CD4-positive, alpha-beta T cell treated with Interleukin-4 for 4 hours (primary cell): ENCODE measurements at regions not wholly inside any gene's neighbourhood (a gene's known extent, or its start where the extent isn't known, plus 50 kb on each side); places are given as distances from the start of the nearest gene placed in this dataset.

Experiments
- DNase-seq: peaks from one replicate; pipeline ENCODE4 v3.0.0-alpha.2; 2020

DNA sequence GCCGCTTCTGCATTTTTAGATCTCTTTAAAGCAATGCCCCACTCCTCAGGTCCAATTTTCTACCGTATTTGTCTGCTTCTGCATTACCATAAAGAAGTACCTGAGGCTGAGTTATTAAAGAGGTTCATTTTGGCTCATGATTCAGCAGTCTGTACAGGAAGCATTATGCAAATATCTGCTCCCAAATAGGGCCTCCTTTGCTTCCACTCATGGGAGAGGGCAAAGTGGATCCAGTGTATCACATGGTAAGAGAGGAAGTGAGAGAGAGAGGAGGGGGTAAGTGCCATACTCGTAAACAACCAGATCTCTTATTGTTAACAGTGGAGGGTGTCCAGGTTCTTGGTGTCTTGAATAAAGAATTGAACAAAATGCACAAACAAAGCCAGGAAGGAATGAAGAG is 316.1 kb upstream of the SEL1L start:
- no peak for DNase-seq

DNA sequence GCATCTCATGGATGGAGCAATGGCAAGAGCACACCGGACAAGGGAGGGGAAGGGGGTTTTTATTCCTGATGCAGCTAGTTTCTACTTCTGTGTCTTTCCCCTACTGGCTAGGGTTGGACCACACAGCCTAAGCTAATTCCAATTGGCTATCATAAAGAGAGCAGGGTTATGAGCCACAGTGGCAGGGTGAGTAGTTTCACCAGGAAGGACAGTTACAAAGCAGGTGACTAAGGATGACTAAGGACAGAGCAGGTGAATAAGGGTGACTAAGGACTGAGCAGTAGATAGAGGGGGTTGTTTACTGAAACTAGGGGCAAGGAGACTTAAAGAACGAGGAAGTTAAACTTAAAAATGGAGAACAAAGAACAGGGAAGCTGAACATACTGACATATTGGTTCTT is 321.4 kb upstream of the SEL1L start:
- DNase-seq = no peak

DNA sequence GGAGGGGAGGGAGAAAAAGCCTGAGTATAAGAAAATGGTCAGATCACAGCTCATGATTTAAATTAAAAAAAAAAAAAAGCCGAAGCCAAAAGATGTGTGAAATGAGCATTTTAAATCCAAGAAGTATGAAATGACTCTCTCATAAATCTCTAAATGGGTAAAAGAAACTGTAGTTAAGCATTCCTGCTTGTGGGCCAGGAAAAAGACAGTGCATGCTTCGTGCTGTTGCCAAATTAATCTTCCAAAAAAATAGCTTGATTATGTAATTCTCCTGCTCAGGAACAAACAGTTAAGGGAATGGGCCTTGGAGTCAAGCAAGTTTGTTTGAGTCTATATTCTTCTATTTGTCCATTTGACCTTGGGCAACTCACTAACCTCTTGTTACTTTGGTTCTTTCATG is 325.4 kb upstream of the SEL1L start:
- DNase-seq = no peak

DNA sequence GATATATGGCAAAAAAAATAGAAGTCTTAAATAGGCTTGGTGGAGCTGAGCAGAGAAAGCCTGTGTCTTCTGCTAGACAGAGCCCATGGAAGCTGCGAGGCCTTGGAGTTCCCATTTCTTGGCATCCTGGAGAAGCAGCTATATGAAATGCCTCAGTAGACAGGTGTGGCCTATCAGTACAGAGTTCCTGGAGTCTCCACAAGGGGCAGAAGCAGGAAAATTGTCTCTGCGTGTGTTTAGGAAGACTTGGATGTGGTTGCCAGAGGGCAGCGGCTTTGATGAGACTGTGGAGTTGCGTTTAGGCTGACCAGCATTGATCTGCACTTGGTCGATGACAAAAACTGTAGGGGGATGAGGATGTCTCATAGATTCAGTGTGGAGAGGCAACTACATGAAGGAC is 334.5 kb upstream of the SEL1L start:
- DNase-seq = no peak

DNA sequence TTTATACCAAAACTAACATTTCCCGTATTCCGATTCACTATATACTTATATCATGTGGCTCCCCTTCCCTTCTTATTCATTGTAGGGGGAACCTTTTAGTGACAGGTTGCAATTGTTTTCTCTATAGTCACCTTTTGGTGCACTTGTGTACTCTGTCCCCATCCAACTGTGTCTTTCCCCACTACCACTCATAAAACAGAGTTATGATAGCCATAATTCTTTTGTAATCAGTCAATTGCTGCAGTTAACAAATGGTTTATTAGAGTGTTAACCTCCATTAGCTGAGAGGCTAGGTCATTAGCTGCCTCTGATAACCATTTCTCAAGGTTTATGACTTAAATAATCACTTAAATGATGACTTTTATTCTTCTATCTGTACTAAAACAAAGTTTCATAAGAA is 338.1 kb upstream of the SEL1L start:
- no peak for DNase-seq

DNA sequence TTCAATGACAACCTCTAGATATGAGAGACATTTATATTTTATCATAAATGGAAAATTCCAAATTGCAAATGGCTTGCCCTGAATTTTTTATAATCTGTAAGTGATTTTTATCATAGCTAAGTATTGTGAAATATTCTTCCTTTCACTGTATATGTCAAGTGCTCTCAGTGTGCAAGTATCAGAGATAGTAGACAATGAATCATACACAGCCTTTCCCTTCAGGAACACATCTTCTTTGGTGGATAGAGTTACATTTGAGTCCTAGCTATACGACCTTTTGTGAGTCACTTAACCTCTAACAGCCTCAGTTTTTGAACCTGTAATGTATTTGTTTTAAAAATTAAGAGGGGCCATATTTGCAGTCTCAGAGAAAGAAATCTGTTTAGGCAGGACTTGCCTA is 350.7 kb upstream of the SEL1L start:
- no peak for DNase-seq

DNA sequence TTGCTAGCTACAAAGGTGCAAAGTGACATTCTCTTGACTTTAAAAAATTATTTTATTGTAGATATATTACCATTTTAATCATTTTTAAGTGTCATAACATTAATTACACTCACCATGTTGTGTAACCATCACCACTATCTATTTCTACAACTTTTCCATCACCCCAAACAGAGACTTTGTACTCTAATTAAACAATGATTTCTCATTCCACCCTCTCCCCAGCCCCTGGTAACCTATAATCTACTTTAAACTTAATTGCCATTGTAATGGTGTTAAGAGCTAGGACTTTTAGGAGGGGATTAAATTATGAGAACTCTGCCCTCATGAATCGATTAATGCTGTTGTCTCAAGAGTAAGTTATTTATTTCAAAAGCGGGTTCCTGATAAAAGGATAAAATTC is 352.9 kb upstream of the SEL1L start:
- no peak for DNase-seq

DNA sequence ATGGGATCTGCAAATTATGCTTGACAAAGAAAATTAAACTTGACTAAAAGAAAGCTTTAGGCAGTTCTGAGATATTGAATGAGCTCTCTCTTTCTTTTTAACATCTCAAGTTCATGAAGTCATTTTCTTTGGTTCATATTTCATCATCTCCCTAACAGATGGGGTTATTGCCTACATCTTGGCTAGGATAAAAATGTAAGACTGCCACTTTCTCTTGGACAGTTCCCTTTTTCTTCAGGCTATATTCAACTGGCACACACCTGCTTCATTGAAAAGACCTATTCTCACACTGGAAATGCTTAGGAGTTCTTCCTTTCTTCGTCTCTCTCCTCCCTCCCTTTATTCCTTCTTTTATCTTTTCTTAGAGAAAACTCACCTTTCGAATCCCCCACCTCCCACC is 355.9 kb upstream of the SEL1L start:
- no peak for DNase-seq

DNA sequence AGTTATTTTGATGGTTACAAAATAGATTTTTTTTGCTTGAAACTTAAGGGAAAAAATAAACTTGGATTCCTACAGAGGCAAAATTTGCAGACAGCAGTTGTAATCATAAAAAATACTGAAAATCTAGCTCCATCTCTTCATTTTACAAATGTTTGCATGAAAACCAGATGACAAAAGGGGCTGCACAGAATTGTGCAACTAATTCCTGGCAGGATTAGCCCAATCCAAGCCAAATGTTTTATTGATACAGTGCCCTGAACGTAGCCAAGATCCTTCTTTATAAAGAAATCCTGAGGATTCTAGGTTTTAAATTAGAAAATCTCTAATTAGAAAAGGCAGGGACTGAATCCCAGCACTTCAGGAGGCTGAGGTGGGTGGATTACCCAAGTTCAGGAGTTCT is 356.4 kb upstream of the SEL1L start:
- DNase-seq = no peak

DNA sequence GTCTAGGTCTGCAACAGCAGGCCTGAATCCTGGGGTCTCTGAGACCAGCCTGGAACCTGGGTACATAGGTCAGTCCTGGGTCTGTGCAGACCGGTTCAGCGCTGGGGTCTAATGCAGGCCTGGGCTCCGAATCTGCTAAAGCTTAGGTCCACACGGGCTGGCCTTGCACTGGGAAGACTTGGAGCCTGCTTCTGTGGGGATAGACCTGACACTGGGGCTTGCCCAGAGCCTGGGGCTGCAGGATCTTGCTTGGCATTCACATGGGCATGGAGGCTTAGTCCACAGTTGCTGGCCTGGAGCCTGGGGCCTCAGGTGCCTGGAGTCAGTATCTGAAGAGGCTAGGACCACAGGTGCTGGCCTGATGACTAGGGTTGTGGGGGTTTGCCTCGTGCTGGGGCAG is 369.8 kb upstream of the SEL1L start:
- no peak for DNase-seq

DNA sequence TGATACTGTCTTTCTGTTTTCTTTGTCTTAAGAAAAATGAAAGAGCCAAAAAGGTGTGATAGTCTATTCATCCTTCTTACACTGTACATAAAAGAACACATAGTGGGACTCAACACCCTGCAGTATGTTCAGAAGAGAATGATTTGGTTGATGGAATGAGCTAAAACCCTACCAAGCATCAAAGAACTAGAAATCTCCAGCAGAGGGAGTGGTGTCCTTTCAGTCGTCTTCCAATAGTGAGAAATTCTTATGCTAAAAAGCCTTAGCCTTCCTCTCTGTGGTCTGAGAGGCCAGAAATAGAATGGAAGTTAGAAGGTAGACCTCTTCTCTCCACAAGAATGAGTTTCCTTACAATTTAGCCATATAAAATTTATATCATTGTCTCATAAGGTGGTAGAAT is 393.4 kb upstream of the SEL1L start:
- DNase-seq = no peak

DNA sequence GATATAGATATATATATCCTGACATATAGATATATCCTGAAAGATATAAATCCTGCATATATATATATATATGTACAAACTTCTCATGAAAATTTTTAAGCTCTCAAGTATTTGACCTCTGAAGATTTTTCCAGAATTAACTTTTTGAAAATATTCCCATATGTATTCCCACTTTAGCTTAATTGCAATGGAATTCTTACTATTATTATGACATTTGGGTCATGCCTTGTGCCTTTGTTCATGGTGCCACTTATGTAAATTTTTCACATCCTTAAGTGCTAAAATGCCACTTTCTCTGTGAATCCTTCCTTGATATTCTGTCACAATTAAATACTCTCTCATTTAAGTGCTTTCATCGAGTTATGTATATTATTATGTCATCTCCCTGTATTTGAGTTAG is 398.2 kb upstream of the SEL1L start:
- DNase-seq = no peak

DNA sequence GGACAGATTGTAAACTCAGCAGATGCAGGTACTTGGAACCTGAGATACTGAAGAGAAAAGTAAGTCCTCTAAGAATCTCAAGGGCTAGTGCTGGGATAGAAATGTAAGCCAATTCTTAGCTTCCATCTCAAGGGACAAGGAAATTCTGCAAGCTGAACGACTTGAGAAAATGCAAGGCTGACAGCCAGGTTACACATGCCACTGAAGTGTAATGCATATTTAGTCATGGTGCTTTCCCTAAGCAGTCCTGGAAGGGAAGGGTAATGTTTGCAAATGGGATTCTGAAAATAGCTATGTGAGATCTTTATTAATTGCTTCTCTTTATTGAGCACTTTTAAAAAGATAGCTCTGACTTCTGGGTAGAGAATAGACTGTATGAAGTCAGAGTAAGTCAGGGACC is 402.7 kb upstream of the SEL1L start:
- DNase-seq = no peak

DNA sequence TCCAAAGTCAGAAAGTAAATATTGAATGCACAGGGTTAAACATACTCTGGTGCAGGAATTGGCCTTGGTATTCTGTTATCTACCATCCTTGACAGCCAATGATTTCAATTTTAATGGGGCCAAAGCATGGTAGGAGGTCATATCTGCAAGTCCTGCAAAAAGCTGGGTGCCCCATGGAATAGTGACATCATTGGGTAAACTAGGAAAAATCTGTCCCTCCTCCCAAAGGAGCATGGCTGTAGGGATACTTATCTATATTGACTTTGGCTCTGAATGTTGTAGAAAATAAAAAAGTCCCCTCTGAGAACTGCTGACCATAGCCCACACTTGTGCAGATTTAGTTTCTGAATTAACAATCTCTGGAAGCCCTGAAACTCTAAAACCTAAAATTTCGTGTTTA is 403.2 kb upstream of the SEL1L start:
- no peak for DNase-seq

DNA sequence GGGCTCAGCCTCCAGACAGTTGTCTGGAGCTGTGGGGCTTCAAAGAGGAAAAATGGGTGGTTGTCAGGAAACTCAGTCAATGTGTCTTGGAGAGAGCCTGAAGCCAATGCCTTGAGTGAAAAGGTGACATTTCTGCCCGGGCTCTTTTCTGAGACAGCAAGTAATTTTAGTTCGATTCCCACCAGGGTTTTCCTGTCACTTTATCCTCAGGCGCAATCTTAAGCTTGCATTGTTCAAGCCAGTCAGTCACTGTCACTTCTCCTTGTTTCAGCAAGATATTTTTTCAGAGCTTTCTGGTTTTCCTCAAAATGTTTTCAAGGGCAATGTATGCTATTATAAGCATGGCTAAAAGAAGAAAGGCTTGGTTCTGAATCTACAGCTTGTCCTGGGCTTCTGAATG is 404.7 kb upstream of the SEL1L start:
- no peak for DNase-seq

DNA sequence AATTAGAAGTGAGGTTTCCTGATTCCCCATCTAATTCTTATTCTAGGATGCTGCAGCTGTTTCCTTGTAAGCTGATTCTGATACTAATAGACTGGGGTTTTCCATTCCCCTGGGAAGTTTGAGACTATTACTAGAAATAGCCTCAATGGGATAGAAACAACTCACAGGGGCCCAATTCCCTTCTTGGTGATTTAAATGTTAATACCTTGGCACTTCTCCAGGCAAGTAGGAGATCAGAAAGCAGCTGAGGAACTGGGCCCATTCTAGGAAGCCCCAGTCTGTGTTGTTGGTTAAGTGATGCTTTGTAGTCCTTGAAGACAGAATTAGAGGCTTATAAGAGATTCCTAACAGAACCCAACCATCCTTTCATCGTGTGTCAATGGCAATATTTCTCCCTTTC is 407.0 kb upstream of the SEL1L start:
- no peak for DNase-seq

DNA sequence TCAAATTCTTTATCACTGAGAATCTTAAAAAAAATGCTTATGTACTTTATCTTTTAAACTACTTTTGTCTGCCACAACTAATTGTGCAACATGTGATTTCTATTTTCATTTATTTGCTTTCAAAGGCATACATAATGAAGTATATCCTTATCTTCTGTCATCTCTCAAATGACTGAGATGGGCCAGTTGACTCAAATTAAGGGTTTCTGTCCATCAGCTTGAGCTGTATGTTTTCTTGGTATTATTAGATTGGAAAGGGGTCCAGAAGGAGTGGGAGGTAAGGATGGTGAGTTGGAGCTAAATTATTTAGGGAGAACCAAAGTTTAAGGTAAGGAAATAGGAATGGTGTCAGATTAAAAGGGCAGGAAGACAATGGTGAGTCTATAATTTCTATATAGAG is 408.4 kb upstream of the SEL1L start:
- no peak for DNase-seq

DNA sequence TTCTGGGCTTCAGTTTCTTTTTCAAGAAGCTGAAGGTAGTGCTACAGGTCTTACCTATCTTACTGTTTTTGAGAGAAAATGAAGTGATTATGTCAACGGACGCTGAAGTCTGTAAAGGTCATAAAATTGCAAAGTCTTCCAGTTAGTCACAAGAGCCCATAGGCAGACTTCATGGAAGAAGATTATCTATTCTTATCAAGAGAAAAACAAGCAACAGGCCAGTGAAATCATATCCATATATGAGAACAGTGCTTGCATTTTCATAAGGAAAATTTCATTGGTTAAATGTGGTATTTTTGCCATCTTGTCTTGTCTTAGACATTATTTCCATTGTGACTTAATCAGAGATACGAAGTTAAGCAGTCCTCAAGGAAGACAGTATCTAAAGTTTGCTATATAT is 412.7 kb upstream of the SEL1L start:
- DNase-seq = no peak

DNA sequence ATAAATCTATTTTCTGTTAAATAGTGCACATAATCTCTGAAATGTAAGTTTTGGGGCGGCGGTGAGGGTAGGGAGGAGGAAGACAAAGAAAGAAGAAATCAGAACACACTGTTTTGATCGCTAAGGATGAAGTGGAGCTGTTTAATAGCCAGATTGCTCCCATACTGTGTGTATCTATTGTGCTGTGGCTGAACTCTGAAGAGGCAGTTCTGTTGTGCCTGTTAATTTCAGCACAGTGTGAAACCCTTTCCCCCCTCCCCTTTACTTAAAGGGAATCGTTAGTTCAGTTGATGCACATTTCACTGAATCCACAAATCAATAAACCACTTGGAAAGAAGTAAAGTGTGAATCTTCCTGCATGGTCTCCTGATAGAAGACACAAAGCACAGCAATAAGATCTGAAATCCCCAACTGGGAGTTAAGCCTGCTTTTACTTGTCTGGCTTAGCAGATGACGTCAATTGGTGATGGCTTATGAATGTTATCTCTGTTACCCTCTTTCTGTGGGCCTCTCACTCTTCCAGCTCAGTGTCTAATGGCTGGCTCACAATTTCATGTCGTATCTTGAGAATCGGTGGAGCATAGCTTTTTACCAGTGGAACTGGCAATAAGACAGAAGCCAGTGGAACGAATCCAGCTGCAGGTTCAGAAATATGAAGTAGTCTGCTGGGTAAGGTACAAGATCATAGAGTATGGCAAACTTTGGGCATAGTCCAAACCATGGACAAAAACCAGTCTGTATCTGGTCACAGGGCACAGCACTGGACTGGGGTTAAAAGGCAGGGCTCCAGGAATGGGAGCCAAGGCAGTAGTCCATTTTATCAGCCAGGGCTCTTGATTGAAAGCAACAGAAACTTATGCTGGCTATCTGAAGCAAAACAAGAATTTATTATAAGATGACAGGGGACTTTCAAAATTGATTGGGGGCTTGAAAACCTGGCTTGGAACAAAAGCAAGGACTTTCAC is 413.5 kb upstream of the SEL1L start:
- DNase-seq = no peak

DNA sequence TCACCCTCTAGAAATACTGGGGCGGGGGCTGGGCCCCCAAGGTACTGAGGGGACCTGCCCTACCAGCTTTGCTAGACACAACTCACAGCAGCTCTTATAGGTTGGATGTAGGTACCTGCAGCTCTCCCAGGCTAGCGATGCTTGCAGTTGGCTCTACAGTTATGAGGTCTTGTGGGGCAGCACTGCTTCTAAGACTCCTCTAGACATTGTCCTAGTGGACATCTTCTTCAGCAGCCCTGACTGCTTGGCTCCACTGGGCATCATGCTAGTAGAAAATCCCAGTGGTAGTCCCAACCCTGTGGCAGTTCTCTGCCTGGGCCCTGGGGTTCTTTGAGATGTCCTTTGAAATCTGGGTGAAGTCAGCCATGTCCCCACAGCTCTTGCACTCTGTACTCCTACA is 419.3 kb upstream of the SEL1L start:
- no peak for DNase-seq

DNA sequence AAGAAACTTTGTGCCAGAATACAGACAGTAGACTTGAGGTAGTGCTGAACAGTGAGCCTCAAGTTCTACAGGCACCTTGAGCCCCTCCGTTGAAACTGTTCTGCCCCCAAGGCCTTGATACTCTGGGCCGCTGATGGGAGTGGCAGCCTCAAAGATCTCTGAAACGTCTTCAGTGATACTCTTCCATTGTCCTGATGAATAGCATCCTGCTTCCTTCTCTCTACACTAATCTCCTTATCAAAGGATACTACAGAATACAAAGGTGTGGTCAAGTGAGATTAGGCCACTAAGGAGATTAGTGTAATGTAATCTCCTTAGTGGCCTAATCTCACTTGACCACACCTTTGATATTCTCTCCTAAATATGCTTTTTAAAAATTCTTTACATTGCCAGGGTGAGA is 419.8 kb upstream of the SEL1L start:
- DNase-seq = no peak

DNA sequence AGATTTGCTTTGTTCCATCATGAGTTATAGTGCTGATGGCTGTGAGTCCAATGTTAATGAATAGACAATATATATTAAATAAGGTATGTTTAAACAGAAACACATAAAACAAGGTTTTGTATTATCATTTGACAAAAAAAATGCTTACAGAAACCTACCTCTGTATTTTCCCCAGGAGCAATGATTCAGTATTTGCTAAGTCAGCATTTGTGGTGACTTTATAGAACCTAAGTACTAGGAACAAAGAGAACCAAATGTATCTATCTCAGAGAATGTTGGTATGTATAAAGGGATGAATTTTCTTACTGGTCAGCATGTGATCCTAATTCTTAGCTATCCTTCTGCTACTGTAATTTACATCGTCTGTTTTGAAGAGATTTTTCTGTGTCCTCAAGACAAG is 421.5 kb upstream of the SEL1L start:
- DNase-seq = no peak

DNA sequence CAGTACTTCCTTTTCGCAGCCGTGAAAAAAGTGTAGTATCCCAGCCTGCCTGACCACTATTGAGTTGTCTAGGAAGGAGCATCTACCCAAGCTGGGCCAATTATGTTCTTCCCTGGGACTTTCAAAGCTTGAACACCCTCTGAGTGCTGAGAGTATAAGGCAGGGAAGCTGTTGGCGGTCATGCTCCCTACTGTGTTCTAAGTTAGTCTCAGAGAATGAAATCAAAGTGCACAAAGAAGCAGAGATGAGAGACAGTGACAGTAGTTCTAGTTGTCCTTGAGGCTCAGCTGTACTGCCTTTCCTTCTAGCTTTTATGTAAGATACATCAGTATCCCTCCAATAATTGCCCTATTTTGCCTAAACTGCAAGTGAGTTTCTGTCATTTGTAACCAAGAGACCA is 427.1 kb upstream of the SEL1L start:
- no peak for DNase-seq

DNA sequence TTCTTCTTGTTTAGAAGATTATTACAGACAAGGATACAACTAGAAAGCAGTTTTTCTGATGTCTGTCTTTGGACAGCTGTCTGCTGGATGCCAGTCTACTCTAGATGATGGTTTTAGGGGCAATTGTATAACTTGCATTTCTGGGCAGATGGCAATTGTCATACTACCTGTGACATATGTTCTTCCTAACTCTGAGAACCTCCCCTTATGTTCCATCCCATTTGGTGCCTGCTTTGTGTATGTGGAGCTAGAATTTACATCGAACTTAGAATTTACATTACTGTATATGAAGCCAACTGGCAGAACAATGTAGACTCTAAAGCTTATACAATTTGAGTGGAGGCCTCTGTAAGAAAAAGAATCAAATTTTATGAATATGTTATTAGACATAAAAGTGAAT is 430.2 kb upstream of the SEL1L start:
- no peak for DNase-seq

DNA sequence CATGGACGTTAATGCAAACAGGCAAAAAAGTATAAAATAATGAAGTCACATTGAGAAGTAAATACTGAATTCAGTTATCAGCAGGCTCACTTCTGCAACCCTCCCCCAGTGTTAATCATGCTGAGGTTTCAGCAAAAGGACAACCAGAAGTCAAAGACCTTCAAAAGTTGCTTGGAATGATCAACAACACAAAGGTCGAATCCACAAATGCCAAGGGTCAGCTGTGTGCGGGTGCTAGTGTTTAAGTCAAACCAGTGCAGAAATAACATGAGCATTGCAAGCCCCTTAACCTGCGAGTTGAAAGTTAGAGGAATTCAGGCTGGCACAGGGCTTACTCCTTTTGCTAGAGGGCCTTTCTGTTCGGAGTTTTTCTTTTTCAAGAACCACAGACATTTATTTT is 436.7 kb upstream of the SEL1L start:
- no peak for DNase-seq
